Karpas-422 (cell line): ENCODE measurements at regions not wholly inside any gene's neighbourhood (a gene's known extent, or its start where the extent isn't known, plus 50 kb on each side); places are given as distances from the start of the nearest gene placed in this dataset.

Experiments used
- DNase-seq: peaks from one replicate; pipeline ENCODE4 v3.0.0-alpha.2; 2015
- H2AFZ ChIP-seq: fragments of 200-600 bp; sonication (generic); 2 replicates; pipeline ENCODE4 v1.6.1; 2014; ENCODE audit warnings: antibody characterized with exemption, low read length, mixed read lengths
- H3K27ac ChIP-seq: fragments of 200-600 bp; sonication (generic); 2 replicates; pipeline ENCODE4 v1.5.1; 2014; ENCODE audit warnings: mild to moderate bottlenecking, low read length, moderate library complexity
- H3K27me3 ChIP-seq: fragments of 200-600 bp; sonication (generic); 2 replicates; pipeline ENCODE4 v1.6.1; 2014; ENCODE audit warnings: low read length, mixed read lengths
- H3K36me3 ChIP-seq: fragments of 200-600 bp; sonication (generic); 2 replicates; pipeline ENCODE4 v1.6.1; 2014; ENCODE audit warnings: low read length, mixed read lengths; ENCODE audit not compliant: insufficient read depth
- H3K4me1 ChIP-seq: fragments of 200-600 bp; sonication (generic); 2 replicates; pipeline ENCODE4 v1.6.1; 2014; ENCODE audit warnings: mild to moderate bottlenecking, low read length, mixed read lengths
- H3K4me2 ChIP-seq: fragments of 200-600 bp; sonication (generic); 2 replicates; pipeline ENCODE4 v1.6.1; 2014; ENCODE audit warnings: low read length, low read depth, mild to moderate bottlenecking; ENCODE audit not compliant: poor library complexity, severe bottlenecking
- H3K4me3 ChIP-seq: fragments of 200-600 bp; sonication (generic); 2 replicates; pipeline ENCODE4 v1.5.1; 2014; ENCODE audit warnings: mild to moderate bottlenecking, antibody characterized with exemption, low read length, mixed read lengths
- H3K79me2 ChIP-seq: fragments of 200-600 bp; sonication (generic); 2 replicates; pipeline ENCODE4 v1.6.1; 2014; ENCODE audit warnings: mild to moderate bottlenecking, low read length, mixed read lengths
- H3K9ac ChIP-seq: fragments of 200-600 bp; sonication (generic); 2 replicates; pipeline ENCODE4 v1.6.0; 2014; ENCODE audit warnings: low read length
- H3K9me2 ChIP-seq: fragments of 200-600 bp; sonication (generic), shearing (Covaris generic); replicated peaks from 2 replicates; pipeline ENCODE4 v1.6.0; 2014; ENCODE audit warnings: mild to moderate bottlenecking, low read length, moderate library complexity; ENCODE audit not compliant: insufficient read depth
- H3K9me3 ChIP-seq: fragments of 300-700, 200-600 bp; sonication (generic); 2 replicates; pipeline ENCODE4 v1.6.1; 2014; ENCODE audit warnings: low read length, mixed read lengths
- H4K20me1 ChIP-seq: fragments of 200-600 bp; sonication (generic); 2 replicates; pipeline ENCODE4 v1.6.1; 2014; ENCODE audit warnings: mild to moderate bottlenecking, antibody characterized with exemption, low read length, low read depth; ENCODE audit not compliant: insufficient read depth

GRCh38 chr13:107712145-107712860 lies 503.0 kb downstream of the LIG4 start:
- no peak overlapping the region for H2AFZ ChIP-seq
- no peaks in the 10 kb centered on the region for H4K20me1 ChIP-seq
- H3K4me2 ChIP-seq: no peak overlapping the region
- H3K4me1 ChIP-seq: no peaks in the 10 kb centered on the region
- peaks cover 6% of the 10 kb centered on the region for H3K9me3 ChIP-seq
- H3K79me2 ChIP-seq: no peaks in the 10 kb centered on the region
- H3K9me2 ChIP-seq: no peaks in the 10 kb centered on the region
- no peak overlapping the region for H3K27ac ChIP-seq
- DNase-seq: no peak
- H3K9ac ChIP-seq: no peak overlapping the region
- no peak overlapping the region for H3K4me3 ChIP-seq
- no peaks in the 10 kb centered on the region for H3K27me3 ChIP-seq
- no peaks in the 10 kb centered on the region for H3K36me3 ChIP-seq

- no peaks in the 10 kb centered on the region for H3K9me2 ChIP-seq
- no peaks in the 10 kb centered on the region for H3K4me1 ChIP-seq
- H3K79me2 ChIP-seq: no peaks in the 10 kb centered on the region
- H3K27ac ChIP-seq: no peak overlapping the region
- H3K4me2 ChIP-seq: no peak overlapping the region
- H3K9me3 ChIP-seq: peaks cover 5% of the 10 kb centered on the region; the same call in 1 of the 2 replicates
- H3K4me3 ChIP-seq: no peak overlapping the region
- no peak overlapping the region for H2AFZ ChIP-seq
- DNase-seq: no peak
- no peaks in the 10 kb centered on the region for H4K20me1 ChIP-seq
- H3K36me3 ChIP-seq: no peaks in the 10 kb centered on the region
- H3K27me3 ChIP-seq: no peaks in the 10 kb centered on the region
- no peak overlapping the region for H3K9ac ChIP-seq
Measured at GRCh38 chr13:107690181-107690580, 525.2 kb downstream of the LIG4 start.

GRCh38 chr13:107685876-107686275 lies 529.5 kb downstream of the LIG4 start:
- Histone ChIP-seq H3K4me1 (no peaks in the 10 kb centered on the region), H3K4me2 (no peak overlapping the region), H3K27ac (no peak overlapping the region), H3K79me2 (no peaks in the 10 kb centered on the region), H3K9me2 (no peaks in the 10 kb centered on the region), H3K9me3 (peaks cover 8% of the 10 kb centered on the region; the same call in 1 of the 2 replicates), H3K4me3 (no peak overlapping the region), H4K20me1 (no peaks in the 10 kb centered on the region), H2AFZ (no peak overlapping the region), H3K9ac (no peak overlapping the region), H3K27me3 (no peaks in the 10 kb centered on the region), H3K36me3 (no peaks in the 10 kb centered on the region)
- no peak for DNase-seq

GRCh38 chr13:107681600-107681999 lies 533.7 kb downstream of the LIG4 start:
- Histone ChIP-seq H3K27me3 (no peaks in the 10 kb centered on the region), H3K4me2 (no peak overlapping the region), H3K9me2 (no peaks in the 10 kb centered on the region), H4K20me1 (no peaks in the 10 kb centered on the region), H3K9me3 (peaks cover 23% of the 10 kb centered on the region), H2AFZ (no peak overlapping the region), H3K36me3 (no peaks in the 10 kb centered on the region), H3K4me1 (no peaks in the 10 kb centered on the region), H3K9ac (no peak overlapping the region), H3K27ac (no peak overlapping the region), H3K4me3 (no peak overlapping the region), H3K79me2 (no peaks in the 10 kb centered on the region)
- no peak for DNase-seq

GRCh38 chr13:107680115-107680514 lies 535.2 kb downstream of the LIG4 start:
- H3K79me2 ChIP-seq: no peaks in the 10 kb centered on the region
- peaks cover 18% of the 10 kb centered on the region for H3K9me3 ChIP-seq
- no peak overlapping the region for H3K9ac ChIP-seq
- H3K4me3 ChIP-seq: no peak overlapping the region
- no peak overlapping the region for H3K27ac ChIP-seq
- no peak for DNase-seq
- H3K36me3 ChIP-seq: no peaks in the 10 kb centered on the region
- no peaks in the 10 kb centered on the region for H3K4me1 ChIP-seq
- H3K9me2 ChIP-seq: no peaks in the 10 kb centered on the region
- H4K20me1 ChIP-seq: no peaks in the 10 kb centered on the region
- H3K27me3 ChIP-seq: no peaks in the 10 kb centered on the region
- H2AFZ ChIP-seq: no peak overlapping the region
- H3K4me2 ChIP-seq: no peak overlapping the region

- H2AFZ ChIP-seq: no peak overlapping the region
- H3K27me3 ChIP-seq: no peaks in the 10 kb centered on the region
- H3K4me2 ChIP-seq: no peak overlapping the region
- no peak for DNase-seq
- H3K36me3 ChIP-seq: no peaks in the 10 kb centered on the region
- peaks cover 15% of the 10 kb centered on the region for H3K9me3 ChIP-seq
- H3K9me2 ChIP-seq: no peaks in the 10 kb centered on the region
- H3K4me3 ChIP-seq: no peak overlapping the region
- H3K4me1 ChIP-seq: no peaks in the 10 kb centered on the region
- H3K27ac ChIP-seq: no peak overlapping the region
- no peak overlapping the region for H3K9ac ChIP-seq
- H3K79me2 ChIP-seq: no peaks in the 10 kb centered on the region
- H4K20me1 ChIP-seq: no peaks in the 10 kb centered on the region
Measured at GRCh38 chr13:107678075-107678689, 537.2 kb downstream of the LIG4 start.

GRCh38 chr13:107675847-107676550 lies 539.3 kb downstream of the LIG4 start:
- Histone ChIP-seq H3K4me3 (no peak overlapping the region), H3K79me2 (no peaks in the 10 kb centered on the region), H3K36me3 (no peaks in the 10 kb centered on the region), H3K9ac (no peak overlapping the region), H3K27ac (no peak overlapping the region), H3K9me2 (no peaks in the 10 kb centered on the region), H3K4me1 (no peaks in the 10 kb centered on the region), H3K27me3 (no peaks in the 10 kb centered on the region), H2AFZ (no peak overlapping the region), H3K9me3 (peaks cover 19% of the 10 kb centered on the region), H4K20me1 (no peaks in the 10 kb centered on the region), H3K4me2 (no peak overlapping the region)
- no peak for DNase-seq

GRCh38 chr13:107669391-107669993 lies 545.8 kb downstream of the LIG4 start:
- DNase-seq: no peak
- no peak overlapping the region for H3K9ac ChIP-seq
- H4K20me1 ChIP-seq: no peaks in the 10 kb centered on the region
- no peak overlapping the region for H3K4me3 ChIP-seq
- H3K79me2 ChIP-seq: no peaks in the 10 kb centered on the region
- H3K9me2 ChIP-seq: no peaks in the 10 kb centered on the region
- H3K27ac ChIP-seq: no peak overlapping the region
- no peaks in the 10 kb centered on the region for H3K36me3 ChIP-seq
- H3K4me1 ChIP-seq: no peaks in the 10 kb centered on the region
- H3K27me3 ChIP-seq: no peaks in the 10 kb centered on the region
- no peak overlapping the region for H3K4me2 ChIP-seq
- H2AFZ ChIP-seq: no peak overlapping the region
- peaks cover 31% of the 10 kb centered on the region for H3K9me3 ChIP-seq
